ENCODE measurements at regions not wholly inside any gene's neighbourhood (a gene's known extent, or its start where the extent isn't known, plus 50 kb on each side); places are given as distances from the start of the nearest gene placed in this dataset.

DNA sequence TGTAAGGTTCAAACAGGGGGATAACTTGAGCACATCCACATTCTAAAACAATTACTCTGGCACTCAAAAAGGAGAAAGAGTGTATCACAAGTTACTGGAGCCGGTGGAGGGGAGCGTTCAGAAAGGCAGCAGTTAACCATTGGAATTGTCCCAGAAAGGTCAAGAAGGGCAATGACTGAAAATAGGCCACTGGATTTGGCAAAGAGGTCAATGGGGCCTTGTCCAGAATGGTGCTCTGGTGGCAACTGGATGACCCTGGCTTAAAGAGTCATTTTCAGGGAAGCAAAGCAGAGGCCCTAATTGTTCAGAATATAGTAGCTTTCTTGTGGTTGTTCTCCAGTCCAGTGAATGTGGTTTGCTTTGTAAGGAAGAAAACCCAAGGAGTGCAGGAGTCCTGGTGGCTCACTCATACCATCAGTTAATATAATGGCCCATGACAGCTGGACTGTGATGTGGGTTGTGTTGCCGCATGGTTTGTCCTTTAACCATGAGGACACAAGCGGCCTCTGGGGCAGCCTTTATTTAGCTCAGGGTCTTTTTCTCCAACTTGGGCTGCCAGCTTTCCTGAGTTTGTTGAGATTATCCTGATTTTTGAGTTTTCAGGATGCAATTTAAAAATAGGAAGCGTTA is 142.8 kb upstream of the PELI2 start:
- H3K9ac ChIP-seq (ENCODE audit: insufficient read length, low read depth): no peak overlapping the region
- no peaks in the 10 kb centered on the region for H3K9me3 ChIP-seq (ENCODE audit: insufficient read depth, low read length)
- H3K4me3 ChIP-seq (ENCODE audit: insufficient read length, low read depth): no peak overlapping the region
- TF ChIP-seq SUZ12 (IDR thresholded peaks at IDR 0.05; ENCODE audit: extremely low read depth, insufficient read depth, insufficient read length) (no peak), YY1 (IDR thresholded peaks at IDR 0.05; ENCODE audit: insufficient read depth, insufficient read length) (no peak), ZNF274 (IDR thresholded peaks at IDR 0.05; ENCODE audit: low read depth, low read length) (no peak)
- no peaks in the 10 kb centered on the region for H3K4me1 ChIP-seq (ENCODE audit: insufficient read depth, insufficient read length)
- no peaks in the 10 kb centered on the region for H3K36me3 ChIP-seq (ENCODE audit: insufficient read depth, insufficient read length, low read length)
- no peak for DNase-seq (ENCODE audit: low read depth, low spot score)
- H3K27me3 ChIP-seq (ENCODE audit: insufficient read depth, insufficient read length): no peaks in the 10 kb centered on the region

DNA sequence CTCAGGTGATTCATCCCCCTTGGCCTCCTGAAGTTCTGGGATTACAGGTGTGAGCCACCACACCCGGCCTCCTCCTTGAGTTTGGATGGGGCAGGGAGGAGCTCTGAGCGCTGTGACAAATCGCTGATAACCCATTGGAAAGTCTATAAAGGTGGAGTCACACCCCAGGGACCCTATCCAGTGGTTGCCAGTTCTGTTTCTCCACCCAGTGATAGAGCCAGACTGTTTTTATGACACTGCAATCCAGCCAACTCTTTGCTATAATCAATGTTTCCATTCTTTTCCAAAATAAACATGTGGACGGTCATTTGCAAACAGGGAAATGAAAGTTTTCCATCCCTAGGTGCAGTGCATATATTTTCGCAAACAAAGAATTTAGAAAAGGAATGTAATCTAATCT is 142.0 kb upstream of the PELI2 start:
- Histone ChIP-seq H3K4me3 (ENCODE audit: insufficient read length, low read depth) (no peak overlapping the region), H3K36me3 (ENCODE audit: insufficient read depth, insufficient read length, low read length) (no peaks in the 10 kb centered on the region)
- TF ChIP-seq YY1 (IDR thresholded peaks at IDR 0.05; ENCODE audit: insufficient read depth, insufficient read length) (no peak), SUZ12 (IDR thresholded peaks at IDR 0.05; ENCODE audit: extremely low read depth, insufficient read depth, insufficient read length) (no peak), ZNF274 (IDR thresholded peaks at IDR 0.05; ENCODE audit: low read depth, low read length) (no peak)

DNA sequence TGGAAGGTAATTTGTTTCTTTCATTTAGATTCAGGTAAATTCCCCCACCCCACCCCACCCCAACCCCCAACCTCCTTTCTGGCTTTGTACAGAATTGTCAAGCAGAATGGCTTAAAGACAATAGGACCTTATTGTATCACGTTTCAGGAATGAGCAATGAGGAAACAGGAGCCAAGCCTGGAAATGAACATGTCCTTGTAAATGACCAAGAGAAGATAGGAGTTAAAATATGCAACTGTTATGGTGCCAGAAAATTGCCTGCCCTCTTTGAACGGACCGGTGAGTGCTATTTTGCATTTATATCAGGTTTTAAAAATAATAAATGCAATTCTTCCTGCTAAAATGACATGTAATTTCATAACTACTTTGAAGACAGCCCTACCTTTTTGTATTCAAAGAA is 141.6 kb upstream of the PELI2 start:
- Histone ChIP-seq H3K36me3 (ENCODE audit: insufficient read depth, insufficient read length, low read length) (no peaks in the 10 kb centered on the region), H3K4me1 (ENCODE audit: insufficient read depth, insufficient read length) (no peaks in the 10 kb centered on the region), H3K27me3 (ENCODE audit: insufficient read depth, insufficient read length) (no peaks in the 10 kb centered on the region), H3K9ac (ENCODE audit: insufficient read length, low read depth) (no peak overlapping the region), H3K4me3 (ENCODE audit: insufficient read length, low read depth) (no peak overlapping the region), H3K9me3 (ENCODE audit: insufficient read depth, low read length) (0 out of 2 replicates have a peak, but pooled peaks cover 5% of the 10 kb centered on the region)
- DNase-seq (ENCODE audit: low read depth, low spot score): no peak
- TF ChIP-seq ZNF274 (IDR thresholded peaks at IDR 0.05; ENCODE audit: low read depth, low read length): no peak
- no peak for TF ChIP-seq SUZ12 (IDR thresholded peaks at IDR 0.05; ENCODE audit: extremely low read depth, insufficient read depth, insufficient read length)
- no peak for TF ChIP-seq YY1 (IDR thresholded peaks at IDR 0.05; ENCODE audit: insufficient read depth, insufficient read length)

More for the DNA sequence above, 142.0 kb upstream of the PELI2 start:
- Histone ChIP-seq H3K4me1 (ENCODE audit: insufficient read depth, insufficient read length) (no peaks in the 10 kb centered on the region), H3K9me3 (ENCODE audit: insufficient read depth, low read length) (0 out of 2 replicates have a peak, but pooled peaks cover 5% of the 10 kb centered on the region), H3K9ac (ENCODE audit: insufficient read length, low read depth) (no peak overlapping the region), H3K27me3 (ENCODE audit: insufficient read depth, insufficient read length) (no peaks in the 10 kb centered on the region)
- no peak for DNase-seq (ENCODE audit: low read depth, low spot score)

DNA sequence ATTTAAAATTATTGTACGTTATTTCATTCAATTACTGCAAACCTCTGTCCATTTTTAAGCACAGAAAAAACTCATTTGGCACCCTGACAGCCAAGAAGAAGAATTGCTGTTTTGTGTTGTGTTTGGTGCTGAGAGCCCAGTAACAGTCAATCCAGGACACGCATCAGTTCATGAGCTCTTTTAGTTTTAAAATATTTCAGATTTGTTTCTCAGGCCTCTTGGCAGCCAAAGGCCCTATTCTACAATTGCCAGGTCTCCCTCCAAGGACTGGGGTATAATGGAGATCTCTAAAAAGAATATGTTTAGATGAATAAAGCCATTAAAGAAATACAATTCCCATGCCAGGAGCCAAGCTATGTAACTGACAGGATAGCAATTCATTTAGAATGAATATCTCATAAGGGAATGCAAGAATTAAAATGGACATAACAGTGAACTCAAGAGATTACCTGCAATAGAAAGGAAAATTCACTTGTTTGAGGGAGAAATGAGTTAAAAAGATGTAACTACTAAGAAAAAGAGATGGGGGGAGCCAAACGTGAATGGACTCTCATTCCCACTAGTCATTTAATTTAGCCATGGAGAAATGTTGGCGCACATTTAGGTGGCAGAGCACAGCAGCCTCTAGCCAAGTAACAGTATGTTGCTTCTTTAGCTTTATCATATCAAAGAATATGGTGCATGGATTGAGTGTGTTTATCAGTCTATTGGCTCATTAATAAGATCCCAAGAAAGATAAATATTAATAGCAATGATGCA is 140.6 kb upstream of the PELI2 start:
- H3K4me3 ChIP-seq (ENCODE audit: insufficient read length, low read depth): no peak overlapping the region
- no peaks in the 10 kb centered on the region for H3K27me3 ChIP-seq (ENCODE audit: insufficient read depth, insufficient read length)
- 0 out of 2 replicates have a peak, but pooled peaks cover 5% of the 10 kb centered on the region for H3K9me3 ChIP-seq (ENCODE audit: insufficient read depth, low read length)
- H3K36me3 ChIP-seq (ENCODE audit: insufficient read depth, insufficient read length, low read length): no peaks in the 10 kb centered on the region
- no peak for DNase-seq (ENCODE audit: low read depth, low spot score)
- no peaks in the 10 kb centered on the region for H3K4me1 ChIP-seq (ENCODE audit: insufficient read depth, insufficient read length)
- H3K9ac ChIP-seq (ENCODE audit: insufficient read length, low read depth): no peak overlapping the region
- TF ChIP-seq SUZ12 (IDR thresholded peaks at IDR 0.05; ENCODE audit: extremely low read depth, insufficient read depth, insufficient read length): no peak
- no peak for TF ChIP-seq ZNF274 (IDR thresholded peaks at IDR 0.05; ENCODE audit: low read depth, low read length)

DNA sequence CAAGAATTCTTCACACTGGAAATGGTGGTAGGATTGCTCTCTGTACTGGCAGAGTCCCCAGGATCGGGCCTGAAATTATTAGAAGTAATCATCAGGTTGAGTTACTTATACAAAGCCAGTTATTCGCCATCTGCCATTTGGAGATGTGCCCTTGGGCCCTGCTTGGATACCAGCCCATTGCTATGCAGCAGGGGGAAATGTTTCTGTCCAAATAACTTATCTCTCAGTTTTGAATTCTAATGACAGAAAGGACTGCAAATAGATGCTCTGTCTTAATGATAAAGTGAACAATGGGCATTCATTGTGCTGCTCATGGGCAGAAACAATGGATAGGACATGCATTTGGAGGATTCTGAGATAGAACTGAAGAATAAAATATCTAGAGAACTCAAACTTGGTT is 139.1 kb upstream of the PELI2 start:
- H3K9me3 ChIP-seq (ENCODE audit: insufficient read depth, low read length): 0 out of 2 replicates have a peak, but pooled peaks cover 5% of the 10 kb centered on the region
- no peak for DNase-seq (ENCODE audit: low read depth, low spot score)
- no peaks in the 10 kb centered on the region for H3K27me3 ChIP-seq (ENCODE audit: insufficient read depth, insufficient read length)
- H3K4me3 ChIP-seq (ENCODE audit: insufficient read length, low read depth): no peak overlapping the region
- no peaks in the 10 kb centered on the region for H3K4me1 ChIP-seq (ENCODE audit: insufficient read depth, insufficient read length)
- no peak overlapping the region for H3K9ac ChIP-seq (ENCODE audit: insufficient read length, low read depth)
- H3K36me3 ChIP-seq (ENCODE audit: insufficient read depth, insufficient read length, low read length): no peaks in the 10 kb centered on the region
- TF ChIP-seq ZNF274 (IDR thresholded peaks at IDR 0.05; ENCODE audit: low read depth, low read length) (no peak), YY1 (IDR thresholded peaks at IDR 0.05; ENCODE audit: insufficient read depth, insufficient read length) (no peak), SUZ12 (IDR thresholded peaks at IDR 0.05; ENCODE audit: extremely low read depth, insufficient read depth, insufficient read length) (no peak)

DNA sequence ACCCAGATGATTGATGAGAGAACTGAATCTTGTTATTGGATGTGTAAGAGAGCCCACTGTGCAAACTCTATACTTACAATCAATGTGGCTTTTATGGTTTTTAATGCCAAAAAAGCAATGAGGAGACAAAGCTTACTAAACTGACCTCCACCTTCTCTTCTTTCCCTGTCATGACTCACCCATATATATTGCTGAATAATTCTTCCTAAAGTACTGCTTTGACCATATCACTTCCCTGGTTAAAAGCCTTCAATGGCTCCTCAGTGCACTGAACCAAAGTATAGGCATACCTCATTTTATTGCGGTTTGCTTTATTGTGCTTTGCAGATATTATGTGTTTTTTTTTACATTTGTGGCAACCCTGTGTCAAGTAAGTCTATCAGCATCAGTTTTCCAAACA is 138.4 kb upstream of the PELI2 start:
- Histone ChIP-seq H3K27me3 (ENCODE audit: insufficient read depth, insufficient read length) (no peaks in the 10 kb centered on the region), H3K9ac (ENCODE audit: insufficient read length, low read depth) (no peak overlapping the region), H3K36me3 (ENCODE audit: insufficient read depth, insufficient read length, low read length) (no peaks in the 10 kb centered on the region), H3K9me3 (ENCODE audit: insufficient read depth, low read length) (0 out of 2 replicates have a peak, but pooled peaks cover 5% of the 10 kb centered on the region), H3K4me1 (ENCODE audit: insufficient read depth, insufficient read length) (no peaks in the 10 kb centered on the region), H3K4me3 (ENCODE audit: insufficient read length, low read depth) (no peak overlapping the region)
- DNase-seq (ENCODE audit: low read depth, low spot score): no peak
- no peak for TF ChIP-seq SUZ12 (IDR thresholded peaks at IDR 0.05; ENCODE audit: extremely low read depth, insufficient read depth, insufficient read length)
- no peak for TF ChIP-seq ZNF274 (IDR thresholded peaks at IDR 0.05; ENCODE audit: low read depth, low read length)
- TF ChIP-seq YY1 (IDR thresholded peaks at IDR 0.05; ENCODE audit: insufficient read depth, insufficient read length): no peak

DNA sequence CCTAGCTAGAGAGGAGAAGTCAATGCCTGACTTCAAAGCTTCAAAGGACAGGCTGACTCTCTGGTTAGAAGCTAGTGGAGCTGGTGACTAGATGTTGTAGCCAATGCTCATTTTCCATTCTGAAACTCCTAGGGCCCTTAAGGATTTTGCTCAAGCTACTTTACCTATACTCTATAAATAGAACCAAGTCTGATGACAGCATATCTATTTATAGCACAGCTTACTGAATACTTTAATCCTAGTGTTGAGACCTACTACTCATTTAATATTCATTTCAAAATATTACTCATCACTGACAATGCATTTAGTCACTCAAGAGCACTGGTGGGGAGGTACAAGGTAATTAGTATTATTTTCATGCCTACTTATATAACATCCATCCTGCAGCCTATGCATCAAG is 137.2 kb upstream of the PELI2 start:
- no peak for DNase-seq (ENCODE audit: low read depth, low spot score)

More for the DNA sequence above, 137.2 kb upstream of the PELI2 start:
- Histone ChIP-seq H3K4me1 (ENCODE audit: insufficient read depth, insufficient read length) (no peaks in the 10 kb centered on the region), H3K9me3 (ENCODE audit: insufficient read depth, low read length) (0 out of 2 replicates have a peak, but pooled peaks cover 5% of the 10 kb centered on the region), H3K4me3 (ENCODE audit: insufficient read length, low read depth) (no peak overlapping the region), H3K27me3 (ENCODE audit: insufficient read depth, insufficient read length) (no peaks in the 10 kb centered on the region), H3K36me3 (ENCODE audit: insufficient read depth, insufficient read length, low read length) (no peaks in the 10 kb centered on the region), H3K9ac (ENCODE audit: insufficient read length, low read depth) (no peak overlapping the region)
- TF ChIP-seq SUZ12 (IDR thresholded peaks at IDR 0.05; ENCODE audit: extremely low read depth, insufficient read depth, insufficient read length) (no peak), YY1 (IDR thresholded peaks at IDR 0.05; ENCODE audit: insufficient read depth, insufficient read length) (no peak), ZNF274 (IDR thresholded peaks at IDR 0.05; ENCODE audit: low read depth, low read length) (no peak)
